DOHH2 (cell line): ENCODE measurements at regions not wholly inside any gene's neighbourhood (a gene's known extent, or its start where the extent isn't known, plus 50 kb on each side); places are given as distances from the start of the nearest gene placed in this dataset.

Experiments
- H3F3A ChIP-seq: fragments of 200-600 bp; sonication (generic), shearing (Covaris generic); 2 replicates; pipeline ENCODE4 v1.6.0; 2016; ENCODE audit warnings: antibody characterized with exemption, mild to moderate bottlenecking; ENCODE audit not compliant: control insufficient read depth, insufficient read depth
- H3K27ac ChIP-seq: fragments of 200-600 bp; sonication (generic); 2 replicates; pipeline ENCODE4 v1.5.1; 2014; ENCODE audit warnings: low read depth, mild to moderate bottlenecking, low read length, moderate library complexity
- H3K27me3 ChIP-seq: fragments of 200-600 bp; sonication (generic); 2 replicates; pipeline ENCODE4 v1.6.1; 2014; ENCODE audit warnings: mild to moderate bottlenecking, low read length, mixed read lengths; ENCODE audit not compliant: control insufficient read depth
- H3K36me3 ChIP-seq: fragments of 200-600 bp; sonication (generic); 2 replicates; pipeline ENCODE4 v1.6.1; 2014; ENCODE audit warnings: mild to moderate bottlenecking, low read length, moderate library complexity, mixed read lengths; ENCODE audit not compliant: control insufficient read depth
- H3K4me1 ChIP-seq: fragments of 200-600 bp; sonication (generic); 2 replicates; pipeline ENCODE4 v1.6.1; 2014; ENCODE audit warnings: mild to moderate bottlenecking, low read length, mixed read lengths; ENCODE audit not compliant: control insufficient read depth
- H3K4me2 ChIP-seq: fragments of 200-600 bp; sonication (generic); 2 replicates; pipeline ENCODE4 v1.6.0; 2014; ENCODE audit warnings: mild to moderate bottlenecking, low read length, moderate library complexity
- H3K4me3 ChIP-seq: fragments of 200-600 bp; sonication (generic); 2 replicates; pipeline ENCODE4 v1.5.1; 2014; ENCODE audit warnings: mild to moderate bottlenecking, low read length, mixed read lengths
- H3K79me2 ChIP-seq: fragments of 200-600 bp; sonication (generic); 2 replicates; pipeline ENCODE4 v1.6.1; 2014; ENCODE audit warnings: mild to moderate bottlenecking, low read length, mixed read lengths; ENCODE audit not compliant: control insufficient read depth
- H3K9me2 ChIP-seq: fragments of 200-600 bp; sonication (generic); replicated peaks from 2 replicates; pipeline ENCODE4 v1.6.1; 2014; ENCODE audit warnings: mild to moderate bottlenecking, low read length, mixed read lengths; ENCODE audit not compliant: control insufficient read depth
- H3K9me3 ChIP-seq: fragments of 200-600 bp; sonication (generic); 2 replicates; pipeline ENCODE4 v1.6.1; 2014; ENCODE audit warnings: antibody characterized with exemption, low read length, mixed read lengths; ENCODE audit not compliant: control insufficient read depth, insufficient read depth
- H4K20me1 ChIP-seq: fragments of 200-600 bp; sonication (generic); 2 replicates; pipeline ENCODE4 v1.6.0; 2014; ENCODE audit warnings: low read depth, mild to moderate bottlenecking, antibody characterized with exemption, low read length, moderate library complexity; ENCODE audit not compliant: control insufficient read depth, insufficient read depth
- CTCF ChIP-seq: fragments of 200-600 bp; sonication (generic); IDR thresholded peaks from one replicate; pipeline ENCODE4 v1.5.1; 2014; ENCODE audit warnings: antibody characterized with exemption, mild to moderate bottlenecking, low read depth, low read length; ENCODE audit not compliant: poor library complexity, severe bottlenecking
- EZH2phosphoT487 ChIP-seq: fragments of 200-600 bp; sonication (generic); IDR thresholded peaks from 2 replicates; pipeline ENCODE4 v1.6.1; 2017; ENCODE audit warnings: borderline replicate concordance, mild to moderate bottlenecking, antibody characterized with exemption, low read length, moderate library complexity, mixed read lengths

- H4K20me1 ChIP-seq: no peaks in the 10 kb centered on the region
Observed at GRCh38 chr13:83272076-83272475, 610.2 kb downstream of the SLITRK1 start.

GRCh38 chr13:83265279-83265678 is 617.0 kb downstream of the SLITRK1 start:
- Histone ChIP-seq H3K27ac (no peak overlapping the region), H3K4me2 (no peak overlapping the region), H4K20me1 (no peaks in the 10 kb centered on the region), H3K4me3 (no peak overlapping the region), H3K36me3 (no peaks in the 10 kb centered on the region), H3K4me1 (no peaks in the 10 kb centered on the region), H3K79me2 (no peaks in the 10 kb centered on the region), H3F3A (no peaks in the 10 kb centered on the region), H3K9me2 (no peaks in the 10 kb centered on the region), H3K9me3 (no peaks in the 10 kb centered on the region; the same call in 1 of the 2 replicates), H3K27me3 (no peaks in the 10 kb centered on the region)
- TF ChIP-seq CTCF (no peak), EZH2phosphoT487 (no peak)

More at GRCh38 chr13:83272076-83272475, 610.2 kb downstream of the SLITRK1 start:
- Histone ChIP-seq H3K27me3 (no peaks in the 10 kb centered on the region), H3K27ac (no peak overlapping the region), H3K36me3 (no peaks in the 10 kb centered on the region), H3K4me3 (no peak overlapping the region), H3K9me3 (no peaks in the 10 kb centered on the region; the same call in 1 of the 2 replicates), H3K9me2 (no peaks in the 10 kb centered on the region), H3F3A (no peaks in the 10 kb centered on the region), H3K4me2 (no peak overlapping the region), H3K79me2 (no peaks in the 10 kb centered on the region), H3K4me1 (no peaks in the 10 kb centered on the region)
- TF ChIP-seq CTCF (no peak), EZH2phosphoT487 (no peak)

GRCh38 chr13:83248751-83249150 is 633.5 kb downstream of the SLITRK1 start:
- H3K4me3 ChIP-seq: no peak overlapping the region
- H3K36me3 ChIP-seq: no peaks in the 10 kb centered on the region
- no peaks in the 10 kb centered on the region for H4K20me1 ChIP-seq
- H3K9me3 ChIP-seq: peaks cover 4% of the 10 kb centered on the region; the same call in 1 of the 2 replicates
- no peak overlapping the region for H3K27ac ChIP-seq
- no peaks in the 10 kb centered on the region for H3K79me2 ChIP-seq
- H3K4me2 ChIP-seq: no peak overlapping the region
- H3K27me3 ChIP-seq: no peaks in the 10 kb centered on the region
- no peaks in the 10 kb centered on the region for H3F3A ChIP-seq
- H3K9me2 ChIP-seq: no peaks in the 10 kb centered on the region
- H3K4me1 ChIP-seq: no peaks in the 10 kb centered on the region
- no peak for TF ChIP-seq CTCF

GRCh38 chr13:83232626-83233025 is 649.6 kb downstream of the SLITRK1 start:
- H3K79me2 ChIP-seq: no peaks in the 10 kb centered on the region
- H3K4me2 ChIP-seq: no peak overlapping the region
- no peaks in the 10 kb centered on the region for H3K4me1 ChIP-seq
- H3F3A ChIP-seq: no peaks in the 10 kb centered on the region
- H3K9me2 ChIP-seq: no peaks in the 10 kb centered on the region
- H3K27me3 ChIP-seq: no peaks in the 10 kb centered on the region
- H3K4me3 ChIP-seq: no peak overlapping the region
- TF ChIP-seq CTCF: no peak
- no peak for TF ChIP-seq EZH2phosphoT487
- H4K20me1 ChIP-seq: no peaks in the 10 kb centered on the region
- H3K36me3 ChIP-seq: no peaks in the 10 kb centered on the region
- peaks cover 5% of the 10 kb centered on the region; the same call in 1 of the 2 replicates for H3K9me3 ChIP-seq
- no peak overlapping the region for H3K27ac ChIP-seq
